HL-60/S4 treated with retinoic acid at 250 ng/mL for 4 days and 3 days (cell line): ENCODE measurements at regions not wholly inside any gene's neighbourhood (a gene's known extent, or its start where the extent isn't known, plus 50 kb on each side); places are given as distances from the start of the nearest gene placed in this dataset.

Experiments
- in situ Hi-C: fragments of 300-500 bp; cut with MboI; formaldehyde crosslinking; loops from 2 replicates; pipeline ENCODE4 v1.7.0; 2022; ENCODE audit warnings: low sequenced_read_pairs

GRCh38 chr6:113564371-113565171 is 292.6 kb upstream of the MARCKS start:
- in situ Hi-C loops, result no loop called here

GRCh38 chr6:113565306-113565705 is 291.8 kb upstream of the MARCKS start:
- in situ Hi-C loops, result no loop called here

- in situ Hi-C loops, result no loop called here
These were observed 287.0 kb upstream of the MARCKS start for GRCh38 chr6:113570161-113570560.

- in situ Hi-C loops, result no loop called here
These were observed 286.5 kb upstream of the MARCKS start for GRCh38 chr6:113570641-113571040.

- in situ Hi-C loops, result no loop called here
These were observed 283.0 kb upstream of the MARCKS start for GRCh38 chr6:113574147-113574546.

- in situ Hi-C loops, result no loop called here
These were observed 280.8 kb upstream of the MARCKS start for GRCh38 chr6:113576310-113576709.

GRCh38 chr6:113578691-113579090 is 278.5 kb upstream of the MARCKS start:
- in situ Hi-C loops, result no loop called here

GRCh38 chr6:113584767-113585166 is 272.4 kb upstream of the MARCKS start:
- in situ Hi-C loops, result no loop called here

- in situ Hi-C loops, result no loop called here
These were observed 271.9 kb upstream of the MARCKS start for GRCh38 chr6:113585246-113585645.

GRCh38 chr6:113586413-113587077 is 270.6 kb upstream of the MARCKS start:
- in situ Hi-C loops, result no loop called here

- in situ Hi-C loops, result no loop called here
These were observed 270.0 kb upstream of the MARCKS start for GRCh38 chr6:113587078-113587699.

- in situ Hi-C loops, result no loop called here
These were observed 268.5 kb upstream of the MARCKS start for GRCh38 chr6:113588646-113589045.

- in situ Hi-C loops, result no loop called here
These were observed 265.0 kb upstream of the MARCKS start for GRCh38 chr6:113591896-113592827.

GRCh38 chr6:113594726-113595125 is 262.4 kb upstream of the MARCKS start:
- in situ Hi-C loops, result no loop called here

GRCh38 chr6:113595911-113596376 is 261.2 kb upstream of the MARCKS start:
- in situ Hi-C loops, result no loop called here

- in situ Hi-C loops, result no loop called here
These were observed 260.5 kb upstream of the MARCKS start for GRCh38 chr6:113596387-113597230.

GRCh38 chr6:113597231-113597583 is 259.9 kb upstream of the MARCKS start:
- in situ Hi-C loops, result no loop called here

- in situ Hi-C loops, result no loop called here
These were observed 258.4 kb upstream of the MARCKS start for GRCh38 chr6:113598786-113599185.

- in situ Hi-C loops, result no loop called here
These were observed 257.7 kb upstream of the MARCKS start for GRCh38 chr6:113599444-113599843.
